WI38 (cell line): ENCODE measurements at regions not wholly inside any gene's neighbourhood (a gene's known extent, or its start where the extent isn't known, plus 50 kb on each side); places are given as distances from the start of the nearest gene placed in this dataset.

Experiments
- H3K4me3 ChIP-seq: 2 replicates; pipeline ENCODE4 v1.5.1; 2011; ENCODE audit warnings: low read depth, mild to moderate bottlenecking, control low read depth, low read length
- CTCF ChIP-seq: IDR thresholded peaks from 2 replicates; pipeline ENCODE4 v1.5.1; 2012; ENCODE audit warnings: low read depth, mild to moderate bottlenecking, control low read depth, low read length

DNA sequence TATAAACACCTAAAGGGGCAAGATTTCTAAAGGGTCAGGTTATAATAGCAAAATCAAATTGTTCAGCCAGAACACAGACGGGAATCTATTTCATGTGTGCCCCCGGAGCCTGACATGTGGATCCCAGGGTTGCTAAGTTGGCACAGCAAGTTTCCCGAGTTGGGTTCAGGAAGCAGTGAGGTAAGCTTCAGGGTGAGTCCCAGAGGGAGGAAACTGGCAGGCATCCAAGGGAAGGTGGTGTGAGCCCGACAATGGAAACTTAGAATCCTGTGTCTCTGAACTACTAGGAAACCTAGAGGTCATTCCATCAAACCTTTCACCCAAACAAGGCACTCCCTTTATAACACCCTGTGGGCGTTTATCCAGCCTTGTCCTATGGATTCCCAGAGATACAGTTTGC lies 98.4 kb downstream of the ADRB2 start:
- H3K4me3 ChIP-seq: no peak overlapping the region
- TF ChIP-seq CTCF: no peak

DNA sequence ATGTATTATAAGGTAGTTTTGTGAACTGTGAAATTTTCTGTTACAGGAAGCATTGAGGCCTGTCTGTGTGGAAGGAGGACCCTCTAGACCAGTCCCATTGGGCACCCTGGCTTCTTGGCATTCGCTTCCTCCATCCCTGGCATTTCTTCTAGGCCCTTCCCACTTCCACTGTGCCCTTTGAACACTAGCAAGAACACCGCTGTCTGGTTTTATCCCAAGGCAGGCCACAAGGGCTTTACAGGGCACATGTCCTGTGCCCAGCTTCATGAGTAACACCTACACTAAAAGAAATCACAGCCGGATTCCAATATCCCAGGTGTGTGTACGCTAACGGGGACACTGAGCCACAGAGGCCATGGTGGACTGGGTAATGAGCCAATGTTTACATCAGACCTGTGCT lies 99.8 kb downstream of the ADRB2 start:
- H3K4me3 ChIP-seq: no peak overlapping the region
- TF ChIP-seq CTCF: no peak

- no peak overlapping the region for H3K4me3 ChIP-seq
- no peak for TF ChIP-seq CTCF
Measured at GRCh38 chr5:148927307-148927946, 101.0 kb downstream of the ADRB2 start.

DNA sequence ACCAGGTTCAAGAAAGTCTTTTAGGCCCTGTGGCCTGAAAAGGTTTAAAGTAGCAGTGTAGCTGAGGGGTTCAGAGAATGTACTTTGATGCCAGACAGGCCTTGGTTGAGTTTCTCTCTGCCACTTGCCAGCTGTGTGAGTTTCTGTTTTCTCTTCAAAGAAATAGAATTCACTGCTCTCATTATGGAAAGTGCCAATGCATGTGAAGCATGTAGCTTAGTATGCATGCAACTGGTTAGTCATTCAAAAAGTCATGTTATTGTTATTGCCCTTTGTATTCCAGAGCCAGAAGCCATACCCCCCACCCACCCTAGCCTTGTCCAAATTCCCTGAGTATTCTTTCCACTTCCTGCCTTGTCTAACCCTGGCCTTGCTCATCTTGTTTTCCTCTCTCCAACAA lies 101.7 kb downstream of the ADRB2 start:
- no peak overlapping the region for H3K4me3 ChIP-seq
- TF ChIP-seq CTCF: no peak

- no peak for TF ChIP-seq CTCF
- H3K4me3 ChIP-seq: no peak overlapping the region
Measured at GRCh38 chr5:148931453-148932057, 105.1 kb downstream of the ADRB2 start.

DNA sequence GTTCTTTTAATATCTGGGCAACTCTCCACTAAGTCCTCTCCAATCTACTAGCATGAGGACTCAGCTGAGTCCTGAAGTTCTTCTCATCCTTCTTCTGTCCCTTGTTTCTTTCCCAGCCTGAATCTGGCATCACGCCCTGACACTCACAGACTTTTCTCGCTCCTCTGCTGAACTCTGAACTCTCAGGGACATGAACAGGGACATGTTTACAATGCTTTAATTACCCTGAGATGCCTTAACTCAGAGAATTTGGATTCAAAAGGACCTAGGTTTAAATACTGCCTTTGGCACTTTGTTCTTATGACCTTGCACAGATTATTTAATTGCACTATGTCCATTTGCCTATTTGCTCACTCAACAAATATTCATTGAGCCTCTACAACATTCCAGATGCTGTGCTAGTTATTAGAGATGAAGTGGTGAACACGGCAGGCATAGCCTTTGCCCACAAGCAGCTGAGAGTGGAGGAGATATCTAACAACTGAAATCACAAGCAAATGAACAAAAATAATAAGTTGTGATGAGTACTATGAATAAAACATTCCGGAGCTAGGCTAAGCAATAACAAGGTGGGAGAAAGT lies 106.0 kb downstream of the ADRB2 start:
- no peak overlapping the region for H3K4me3 ChIP-seq
- no peak for TF ChIP-seq CTCF

GRCh38 chr5:148933903-148934432 lies 107.6 kb downstream of the ADRB2 start:
- no peak for TF ChIP-seq CTCF
- H3K4me3 ChIP-seq: no peak overlapping the region
